DND-41 (cell line): ENCODE measurements at regions not wholly inside any gene's neighbourhood (a gene's known extent, or its start where the extent isn't known, plus 50 kb on each side); places are given as distances from the start of the nearest gene placed in this dataset.

Experiments used
- ATAC-seq: fragments of 200-7000 bp; cut with Tn5 transposase; 3 replicates; pipeline ENCODE4 v1.9.1; 2021; ENCODE audit warnings: low read depth; ENCODE audit not compliant: insufficient read depth
- DNase-seq: peaks from one replicate; pipeline ENCODE4 v3.0.0-alpha.2; 2020
- H2AFZ ChIP-seq: 2 replicates; pipeline ENCODE4 v1.6.0; 2012; ENCODE audit warnings: low read depth, low read length
- H3K27ac ChIP-seq: 2 replicates; pipeline ENCODE4 v1.5.1; 2012; ENCODE audit warnings: low read length, inconsistent platforms
- H3K27me3 ChIP-seq: fragments of 200-600 bp; sonication (generic); 2 replicates; pipeline ENCODE4 v1.6.0; 2012; ENCODE audit warnings: low read length, mild to moderate bottlenecking, inconsistent platforms; ENCODE audit not compliant: insufficient read depth, poor library complexity
- H3K36me3 ChIP-seq: 2 replicates; pipeline ENCODE4 v1.5.1; 2012; ENCODE audit warnings: low read length, inconsistent platforms; ENCODE audit not compliant: insufficient read depth
- H3K4me1 ChIP-seq: 2 replicates; pipeline ENCODE4 v1.5.1; 2012; ENCODE audit warnings: mild to moderate bottlenecking, low read length; ENCODE audit not compliant: insufficient read depth
- H3K4me2 ChIP-seq: 2 replicates; pipeline ENCODE4 v1.6.0; 2012; ENCODE audit warnings: mild to moderate bottlenecking, moderate library complexity, low read length, inconsistent platforms; ENCODE audit not compliant: insufficient read depth
- H3K4me3 ChIP-seq, 2 experiments: fragments of 200-600 bp in 1 of 2; shearing (Covaris generic) in 1 of 2; 2 replicates each; pipeline ENCODE4 v1.5.1; 2012 to 2016; ENCODE audit warnings: inconsistent platforms in 2 of 2, low read length in 2 of 2, mild to moderate bottlenecking in 2 of 2, low read depth in 1 of 2, moderate library complexity in 1 of 2
- H3K79me2 ChIP-seq: 2 replicates; pipeline ENCODE4 v1.6.0; 2012; ENCODE audit warnings: low read length, inconsistent platforms; ENCODE audit not compliant: insufficient read depth
- H3K9ac ChIP-seq: 2 replicates; pipeline ENCODE4 v1.6.0; 2012; ENCODE audit warnings: low read depth, mild to moderate bottlenecking, inconsistent platforms, low read length, moderate library complexity
- H3K9me3 ChIP-seq: 2 replicates; pipeline ENCODE4 v1.5.1; 2012; ENCODE audit warnings: low read length, moderate library complexity, mild to moderate bottlenecking, inconsistent platforms; ENCODE audit not compliant: insufficient read depth, severe bottlenecking
- H4K20me1 ChIP-seq: 2 replicates; pipeline ENCODE4 v1.6.0; 2012; ENCODE audit warnings: low read length; ENCODE audit not compliant: insufficient read depth
- EZH2 ChIP-seq: IDR thresholded peaks from 3 replicates; pipeline ENCODE4 v1.6.1; 2012; ENCODE audit warnings: borderline replicate concordance, low read depth, mild to moderate bottlenecking, moderate library complexity, low read length, inconsistent platforms; ENCODE audit not compliant: severe bottlenecking
- TF ChIP-seq, protein P1 (sequence below): IDR thresholded peaks from 2 replicates; pipeline ENCODE4 v1.5.1; 2012; ENCODE audit warnings: borderline replicate concordance, low read length, moderate library complexity, mild to moderate bottlenecking; ENCODE audit not compliant: poor library complexity, severe bottlenecking; ENCODE audit errors: extremely low read depth

DNA sequence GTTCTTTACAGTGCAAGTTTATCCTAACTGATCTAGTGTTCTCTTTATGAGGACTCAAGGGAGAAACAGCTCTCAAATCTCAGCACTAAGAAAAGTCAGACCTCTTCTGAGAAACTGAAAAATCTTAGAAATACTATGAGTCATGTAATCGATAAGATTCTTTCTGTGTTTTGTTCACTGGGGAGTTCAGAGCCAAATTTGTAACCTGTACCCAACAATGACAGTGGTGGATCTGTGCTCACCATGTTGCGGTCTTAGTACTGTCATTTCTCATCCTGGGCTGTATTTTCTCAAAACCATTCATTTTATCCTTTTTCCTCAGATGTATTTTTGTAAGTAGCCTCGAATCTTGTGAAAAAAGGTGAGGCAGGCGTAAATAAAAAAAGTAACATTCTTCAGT is 146.4 kb downstream of the ACER2 start:
- no peak overlapping the region for H3K27ac ChIP-seq
- H4K20me1 ChIP-seq: no peaks in the 10 kb centered on the region
- H3K4me3 ChIP-seq: no peak overlapping the region
- peaks cover 2% of the 10 kb centered on the region for H3K27me3 ChIP-seq
- no peaks in the 10 kb centered on the region for H3K4me1 ChIP-seq
- ATAC-seq: no peak
- TF ChIP-seq, protein P1, sequence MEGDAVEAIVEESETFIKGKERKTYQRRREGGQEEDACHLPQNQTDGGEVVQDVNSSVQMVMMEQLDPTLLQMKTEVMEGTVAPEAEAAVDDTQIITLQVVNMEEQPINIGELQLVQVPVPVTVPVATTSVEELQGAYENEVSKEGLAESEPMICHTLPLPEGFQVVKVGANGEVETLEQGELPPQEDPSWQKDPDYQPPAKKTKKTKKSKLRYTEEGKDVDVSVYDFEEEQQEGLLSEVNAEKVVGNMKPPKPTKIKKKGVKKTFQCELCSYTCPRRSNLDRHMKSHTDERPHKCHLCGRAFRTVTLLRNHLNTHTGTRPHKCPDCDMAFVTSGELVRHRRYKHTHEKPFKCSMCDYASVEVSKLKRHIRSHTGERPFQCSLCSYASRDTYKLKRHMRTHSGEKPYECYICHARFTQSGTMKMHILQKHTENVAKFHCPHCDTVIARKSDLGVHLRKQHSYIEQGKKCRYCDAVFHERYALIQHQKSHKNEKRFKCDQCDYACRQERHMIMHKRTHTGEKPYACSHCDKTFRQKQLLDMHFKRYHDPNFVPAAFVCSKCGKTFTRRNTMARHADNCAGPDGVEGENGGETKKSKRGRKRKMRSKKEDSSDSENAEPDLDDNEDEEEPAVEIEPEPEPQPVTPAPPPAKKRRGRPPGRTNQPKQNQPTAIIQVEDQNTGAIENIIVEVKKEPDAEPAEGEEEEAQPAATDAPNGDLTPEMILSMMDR: no peak
- no peak for TF ChIP-seq EZH2
- no peaks in the 10 kb centered on the region for H3K36me3 ChIP-seq
- H3K4me2 ChIP-seq: no peak overlapping the region
- H2AFZ ChIP-seq: no peak overlapping the region
- H3K9me3 ChIP-seq: no peaks in the 10 kb centered on the region
- no peak for DNase-seq
- no peak overlapping the region for H3K9ac ChIP-seq
- no peaks in the 10 kb centered on the region for H3K79me2 ChIP-seq

GRCh38 chr9:19554529-19554928 is 145.7 kb downstream of the ACER2 start:
- Histone ChIP-seq H4K20me1 (no peaks in the 10 kb centered on the region), H3K36me3 (no peaks in the 10 kb centered on the region), H3K79me2 (no peaks in the 10 kb centered on the region), H2AFZ (no peak overlapping the region), H3K9ac (no peak overlapping the region), H3K27ac (no peak overlapping the region), H3K4me3 (no peak overlapping the region), H3K4me2 (no peak overlapping the region), H3K27me3 (peaks cover 1% of the 10 kb centered on the region), H3K4me1 (no peaks in the 10 kb centered on the region), H3K9me3 (no peaks in the 10 kb centered on the region)
- DNase-seq: no peak
- no peak for TF ChIP-seq EZH2
- TF ChIP-seq, protein P1: no peak
- ATAC-seq: no peak

- no peak overlapping the region for H3K4me3 ChIP-seq
- H3K27ac ChIP-seq: no peak overlapping the region
- ATAC-seq: no peak
- no peak overlapping the region for H3K9ac ChIP-seq
- DNase-seq: no peak
- H3K4me2 ChIP-seq: no peak overlapping the region
- H4K20me1 ChIP-seq: no peaks in the 10 kb centered on the region
- H3K4me1 ChIP-seq: no peaks in the 10 kb centered on the region
- H3K79me2 ChIP-seq: no peaks in the 10 kb centered on the region
- H2AFZ ChIP-seq: no peak overlapping the region
- no peaks in the 10 kb centered on the region for H3K36me3 ChIP-seq
- H3K27me3 ChIP-seq: no peaks in the 10 kb centered on the region
- no peaks in the 10 kb centered on the region for H3K9me3 ChIP-seq
- TF ChIP-seq, protein P1: no peak
- no peak for TF ChIP-seq EZH2
Observed at GRCh38 chr9:19553441-19553840, 144.6 kb downstream of the ACER2 start.
